Lower leg skin (tissue), 3 donors: ENCODE measurements at regions not wholly inside any gene's neighbourhood (a gene's known extent, or its start where the extent isn't known, plus 50 kb on each side); places are given as distances from the start of the nearest gene placed in this dataset.
"Not testable (repeated sequence)": the region's sequence is repeated elsewhere in the genome, so short reads cannot be mapped to it uniquely, and the experiment has no call there.

Source experiments
- POLR2A ChIP-seq, 2 donors: fragments of 450-650 bp; IDR thresholded peaks; one replicate each; pipeline ENCODE4 v1.6.1; 2016 to 2017; ENCODE audit warnings: antibody characterized with exemption in 2 of 2, mild to moderate bottlenecking in 1 of 2, moderate library complexity in 1 of 2
- TF ChIP-seq, protein P1 (sequence below), 3 donors: fragments of 450-650 bp; IDR thresholded peaks; one replicate each; pipeline ENCODE4 v1.5.1; 2016; ENCODE audit warnings: antibody characterized with exemption in 3 of 3, mild to moderate bottlenecking in 3 of 3, moderate library complexity in 2 of 3

GRCh38 chr4:114147619-114148208 is 168.3 kb upstream of the ARSJ start:
- TF ChIP-seq, protein P1, sequence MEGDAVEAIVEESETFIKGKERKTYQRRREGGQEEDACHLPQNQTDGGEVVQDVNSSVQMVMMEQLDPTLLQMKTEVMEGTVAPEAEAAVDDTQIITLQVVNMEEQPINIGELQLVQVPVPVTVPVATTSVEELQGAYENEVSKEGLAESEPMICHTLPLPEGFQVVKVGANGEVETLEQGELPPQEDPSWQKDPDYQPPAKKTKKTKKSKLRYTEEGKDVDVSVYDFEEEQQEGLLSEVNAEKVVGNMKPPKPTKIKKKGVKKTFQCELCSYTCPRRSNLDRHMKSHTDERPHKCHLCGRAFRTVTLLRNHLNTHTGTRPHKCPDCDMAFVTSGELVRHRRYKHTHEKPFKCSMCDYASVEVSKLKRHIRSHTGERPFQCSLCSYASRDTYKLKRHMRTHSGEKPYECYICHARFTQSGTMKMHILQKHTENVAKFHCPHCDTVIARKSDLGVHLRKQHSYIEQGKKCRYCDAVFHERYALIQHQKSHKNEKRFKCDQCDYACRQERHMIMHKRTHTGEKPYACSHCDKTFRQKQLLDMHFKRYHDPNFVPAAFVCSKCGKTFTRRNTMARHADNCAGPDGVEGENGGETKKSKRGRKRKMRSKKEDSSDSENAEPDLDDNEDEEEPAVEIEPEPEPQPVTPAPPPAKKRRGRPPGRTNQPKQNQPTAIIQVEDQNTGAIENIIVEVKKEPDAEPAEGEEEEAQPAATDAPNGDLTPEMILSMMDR (IDR thresholded peaks at IDR 0.05), result not testable (repeated sequence)
- TF ChIP-seq POLR2A (IDR thresholded peaks at IDR 0.05), result not testable (repeated sequence)
